GM21717 (cell line): ENCODE measurements at regions not wholly inside any gene's neighbourhood (a gene's known extent, or its start where the extent isn't known, plus 50 kb on each side); places are given as distances from the start of the nearest gene placed in this dataset.
"Not testable (repeated sequence)": the region's sequence is repeated elsewhere in the genome, so short reads cannot be mapped to it uniquely, and the experiment has no call there.

Experiments
- ATAC-seq: cut with Tn5 transposase; IDR thresholded peaks from one replicate; pipeline ENCODE4 v1.9.1; 2021; ENCODE audit warnings: mild to moderate bottlenecking, moderate library complexity; ENCODE audit not compliant: unreplicated experiment

DNA sequence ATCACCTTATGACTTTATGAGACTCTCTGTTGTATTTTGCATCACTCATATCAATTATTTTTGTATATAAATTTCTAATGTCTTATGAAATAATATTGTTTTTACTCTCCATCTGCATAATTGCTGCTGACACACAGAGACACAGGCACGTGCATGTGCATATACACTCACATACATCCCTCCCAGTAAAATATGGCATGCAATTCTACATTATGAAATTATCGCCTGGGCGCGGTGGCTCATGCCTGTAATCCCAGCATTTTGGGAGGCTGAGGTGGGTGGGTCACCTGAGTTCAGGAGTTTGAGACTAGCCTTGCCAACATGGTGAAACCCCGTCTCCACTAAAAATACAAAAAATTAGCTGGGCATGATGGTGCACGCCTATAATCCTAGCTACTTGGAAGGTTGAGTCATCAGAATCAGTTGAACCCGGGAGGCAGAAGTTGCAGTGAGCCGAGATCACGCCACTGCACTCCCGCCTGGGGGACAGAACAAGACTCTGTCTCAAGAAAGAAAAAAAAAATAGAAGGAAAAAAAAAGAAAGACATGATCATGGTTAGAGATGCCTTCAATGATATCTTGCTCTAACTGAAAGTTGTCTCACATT is 96.7 kb upstream of the LUZP2 start:
- no peak for ATAC-seq

DNA sequence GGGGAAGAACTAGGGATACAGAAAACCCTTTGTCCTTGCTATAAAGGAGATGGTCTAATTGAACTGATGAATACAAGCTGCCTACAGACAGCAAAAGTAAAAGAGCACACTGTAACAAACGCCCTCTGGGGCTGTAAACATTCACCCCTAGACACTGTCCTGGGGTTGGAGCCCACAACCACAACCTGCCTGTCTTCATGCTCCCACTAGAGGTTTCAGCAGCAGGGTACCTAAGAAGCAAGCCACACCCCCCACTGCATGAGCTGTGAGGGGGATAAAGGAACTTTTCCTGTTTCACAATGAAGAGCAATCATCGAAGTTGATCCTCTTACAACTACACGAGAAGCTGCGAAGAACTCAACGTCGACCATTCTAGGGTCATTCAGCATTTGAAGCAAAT is 90.5 kb upstream of the LUZP2 start:
- no peak for ATAC-seq

DNA sequence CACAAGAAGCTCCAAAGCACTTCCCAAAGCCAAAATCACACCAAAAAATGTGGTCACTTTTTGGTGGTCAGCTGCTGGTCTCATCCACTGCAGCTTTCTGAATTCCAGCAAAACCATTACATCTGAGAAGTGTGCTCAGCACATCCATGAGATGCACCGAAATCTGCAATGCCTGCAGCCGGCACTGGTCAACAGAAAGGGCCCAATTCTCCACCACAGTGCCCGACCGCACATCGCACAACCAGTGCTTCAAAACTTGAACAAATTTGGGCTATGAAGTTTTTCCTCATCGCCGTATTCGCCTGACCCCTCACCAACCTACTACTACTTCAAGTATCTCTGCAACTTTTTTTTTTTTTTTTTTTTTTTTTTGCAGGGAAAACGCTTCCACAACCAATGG is 89.9 kb upstream of the LUZP2 start:
- no peak for ATAC-seq

DNA sequence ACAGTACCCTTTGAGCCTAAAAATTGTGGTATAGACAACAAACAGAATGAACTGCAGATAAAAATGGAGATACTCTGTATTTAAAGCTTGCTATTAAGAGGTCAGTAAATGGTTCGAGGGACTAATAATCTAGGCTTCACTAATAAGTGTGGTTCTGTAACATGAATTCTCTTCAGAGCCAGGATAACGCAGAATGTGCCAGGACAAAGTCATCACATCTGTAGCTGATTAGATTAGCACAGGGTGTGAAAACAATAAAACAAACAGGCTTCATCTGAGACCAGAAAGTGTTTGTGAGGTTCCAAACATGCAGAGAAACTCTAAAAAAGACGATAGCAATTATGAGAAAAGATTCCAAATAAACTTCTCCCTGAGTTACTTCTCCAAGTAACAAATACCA is 89.1 kb upstream of the LUZP2 start:
- no peak for ATAC-seq

DNA sequence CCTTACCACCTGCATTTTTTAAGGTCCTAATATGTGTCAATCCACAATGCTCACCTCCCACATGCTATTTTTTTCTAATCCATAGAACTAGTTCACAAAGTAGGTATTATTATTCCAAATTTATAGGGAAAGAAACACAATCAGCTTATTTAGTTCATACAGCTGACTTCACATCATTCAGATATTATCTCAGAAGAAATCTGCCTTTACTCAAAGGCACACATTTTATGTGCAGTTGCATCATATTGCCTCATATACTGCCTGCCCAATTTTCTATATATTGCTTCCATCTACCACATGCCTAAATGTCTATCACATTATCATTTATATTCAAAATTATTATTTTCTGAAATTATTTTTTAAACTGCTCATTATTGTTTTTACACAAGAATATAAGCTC is 88.7 kb upstream of the LUZP2 start:
- no peak for ATAC-seq

DNA sequence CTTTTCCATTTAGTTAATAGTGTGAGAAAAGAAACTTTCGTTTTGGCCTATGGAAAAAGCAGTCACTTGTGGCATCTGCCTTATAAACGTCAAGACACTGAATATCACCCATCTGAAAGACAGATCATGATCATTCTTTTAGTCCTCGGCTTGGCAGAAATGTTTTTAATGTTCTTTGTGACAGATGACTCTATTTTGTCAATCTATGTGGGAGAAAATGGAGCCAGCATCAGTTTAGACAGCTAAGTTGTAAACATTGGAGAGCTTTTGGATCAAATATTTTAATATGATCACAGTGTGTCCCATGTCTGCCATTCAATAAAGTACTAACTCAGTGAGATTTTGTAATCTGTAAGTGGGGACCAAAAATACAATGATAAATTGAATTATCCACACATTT is 85.1 kb upstream of the LUZP2 start:
- ATAC-seq: no peak

DNA sequence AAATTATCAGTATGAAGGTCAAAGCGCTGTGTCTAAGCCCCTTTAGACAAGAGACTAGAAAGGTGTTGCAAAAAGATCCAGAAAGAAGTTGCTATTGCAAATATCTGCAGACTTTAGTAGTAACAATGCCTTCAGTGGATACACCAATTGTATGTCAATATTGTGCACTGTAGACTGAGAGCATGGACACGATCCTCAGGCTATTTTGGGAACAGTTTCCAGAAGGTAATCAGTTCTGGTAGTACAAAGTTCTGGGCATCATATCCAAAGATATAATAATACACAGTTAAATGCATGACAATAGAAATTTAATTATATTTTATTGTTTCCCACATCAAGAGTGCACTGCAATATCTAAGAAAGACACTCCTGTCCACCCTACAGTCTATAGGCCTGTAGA is 84.1 kb upstream of the LUZP2 start:
- ATAC-seq: no peak

DNA sequence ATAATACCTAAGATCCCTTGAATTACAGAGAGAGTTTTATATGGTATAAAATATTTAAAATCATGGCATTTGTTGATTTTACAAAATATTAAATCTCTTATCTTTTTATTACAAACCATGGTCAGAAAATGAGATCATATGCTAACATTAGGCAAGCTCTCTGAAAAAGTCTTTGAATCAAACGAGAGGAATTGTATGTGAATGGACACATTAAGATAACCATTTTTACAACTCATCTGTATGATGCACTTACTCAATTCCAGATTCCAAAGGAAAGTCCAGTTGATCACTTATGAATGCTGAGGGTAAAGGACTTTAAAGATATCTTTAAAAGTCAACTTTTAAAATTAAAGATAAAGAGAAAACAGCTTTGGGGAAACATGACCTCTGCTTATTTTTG is 83.5 kb upstream of the LUZP2 start:
- ATAC-seq: no peak

DNA sequence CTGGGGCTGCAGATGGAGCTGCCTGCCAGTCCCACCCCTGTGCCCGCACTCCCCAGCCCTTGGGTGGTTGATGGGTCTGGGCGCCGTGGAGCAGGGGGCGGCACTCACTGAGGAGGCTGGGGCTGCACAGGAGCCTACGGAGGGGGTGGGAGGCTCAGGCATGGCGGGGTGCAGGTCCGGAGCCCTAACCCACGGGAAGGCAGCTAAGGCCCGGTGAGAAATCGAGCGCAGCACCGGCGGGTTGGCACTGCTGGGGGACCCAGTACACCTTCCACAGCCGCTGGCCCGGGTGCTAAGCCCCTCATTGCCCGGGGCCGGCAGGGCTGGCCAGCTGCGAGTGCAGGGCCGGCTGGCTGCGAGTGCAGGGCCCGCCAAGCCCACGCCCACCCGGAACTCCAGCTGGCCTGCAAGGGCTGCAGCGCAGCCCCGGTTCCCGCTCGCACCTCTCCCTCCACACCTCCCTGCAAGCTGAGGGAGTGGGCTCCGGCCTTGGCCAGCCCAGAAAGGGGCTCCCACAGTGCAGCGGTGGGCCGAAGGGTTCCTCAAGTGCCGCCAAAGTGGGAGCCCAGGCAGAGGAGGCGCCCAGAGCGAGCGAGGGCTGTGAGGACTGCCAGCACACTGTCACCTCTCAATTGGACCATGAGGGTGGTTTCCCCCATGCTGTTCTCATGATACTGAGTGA is 80.8 kb upstream of the LUZP2 start:
- not testable (repeated sequence) for ATAC-seq

DNA sequence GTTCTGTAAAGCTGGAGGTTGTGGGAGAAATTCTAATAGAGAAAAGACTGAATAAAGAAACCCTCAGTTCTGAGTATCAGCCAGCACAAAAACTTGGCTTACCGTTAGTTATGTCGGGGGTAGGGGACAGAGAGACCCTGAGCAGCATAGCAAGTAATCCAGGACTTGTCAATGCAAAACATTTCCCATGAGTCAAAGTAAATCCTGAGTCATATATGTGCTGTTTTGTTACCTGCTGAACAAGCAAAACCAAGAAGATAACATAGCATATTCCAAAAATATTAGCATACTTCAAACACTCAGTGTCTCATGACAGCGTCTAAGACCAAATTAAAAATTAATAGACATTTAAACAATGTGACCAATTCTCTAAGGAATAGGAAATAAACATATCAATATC is 75.1 kb upstream of the LUZP2 start:
- no peak for ATAC-seq

DNA sequence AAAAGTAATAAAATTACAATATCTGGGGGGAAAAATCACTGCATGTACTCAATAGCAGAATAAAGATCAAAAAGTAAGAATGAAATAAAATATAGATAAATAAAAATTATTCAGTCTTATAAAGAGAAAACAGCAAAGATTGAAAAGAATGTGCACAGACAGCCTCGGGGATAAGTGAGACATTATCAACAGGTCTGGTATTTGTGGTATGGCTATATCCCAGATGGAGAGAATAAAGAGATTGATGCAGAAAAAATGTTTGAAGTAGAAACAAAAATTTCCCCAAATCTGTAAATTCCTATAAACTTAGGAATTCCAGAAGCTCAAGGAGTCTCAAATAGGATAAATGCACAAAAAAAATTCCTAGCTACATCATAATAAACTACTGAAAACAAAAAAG is 74.5 kb upstream of the LUZP2 start:
- no peak for ATAC-seq

DNA sequence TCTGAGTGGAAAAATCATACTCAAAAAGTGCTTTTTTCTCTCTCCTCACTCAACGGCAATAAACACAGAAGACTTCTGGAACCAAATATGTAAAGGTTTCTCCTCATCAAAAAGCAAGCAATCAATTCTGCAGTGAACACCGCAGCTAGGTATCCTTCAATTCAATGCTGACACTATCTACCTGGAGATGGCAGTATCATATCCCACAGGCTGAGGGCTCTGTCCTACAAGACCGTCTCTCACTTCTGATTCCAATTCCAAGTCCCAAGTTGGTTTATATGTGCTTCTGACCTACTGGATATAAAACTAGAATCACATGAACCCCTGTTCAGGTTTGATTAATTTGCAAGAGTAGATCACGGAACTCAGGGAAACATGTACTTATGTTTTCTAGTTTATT is 59.7 kb upstream of the LUZP2 start:
- ATAC-seq: no peak
